Pulmonary artery endothelial cell (primary cell): ENCODE measurements at regions not wholly inside any gene's neighbourhood (a gene's known extent, or its start where the extent isn't known, plus 50 kb on each side); places are given as distances from the start of the nearest gene placed in this dataset.

ENCODE experiments used
- DNase-seq: peaks from one replicate; pipeline ENCODE4 v3.0.0-alpha.2; 2011; ENCODE audit warnings: low read depth, low spot score

GRCh38 chr15:35657679-35658311 is 111.8 kb upstream of the DPH6 start:
- DNase-seq, result no peak

- DNase-seq, result no peak
Measured at GRCh38 chr15:35663956-35664355, 118.0 kb upstream of the DPH6 start.

- DNase-seq, result no peak
Measured at GRCh38 chr15:35665896-35666536, 120.1 kb upstream of the DPH6 start.

GRCh38 chr15:35667908-35668307 is 121.9 kb upstream of the DPH6 start:
- no peak for DNase-seq

- DNase-seq, result no peak
Measured at GRCh38 chr15:35669021-35669420, 123.1 kb upstream of the DPH6 start.

GRCh38 chr15:35669432-35670045 is 123.6 kb upstream of the DPH6 start:
- DNase-seq, result no peak

- no peak for DNase-seq
Measured at GRCh38 chr15:35671197-35671596, 125.2 kb upstream of the DPH6 start.

GRCh38 chr15:35671981-35672380 is 126.0 kb upstream of the DPH6 start:
- no peak for DNase-seq

GRCh38 chr15:35673093-35673684 is 127.2 kb upstream of the DPH6 start:
- peak; percentile 63 for DNase-seq

- DNase-seq, result no peak
Measured at GRCh38 chr15:35674873-35675781, 129.2 kb upstream of the DPH6 start.

- DNase-seq, result no peak
Measured at GRCh38 chr15:35678774-35679173, 132.8 kb upstream of the DPH6 start.

GRCh38 chr15:35679186-35679585 is 133.2 kb upstream of the DPH6 start:
- no peak for DNase-seq

GRCh38 chr15:35680951-35681350 is 135.0 kb upstream of the DPH6 start:
- no peak for DNase-seq

- DNase-seq, result no peak
Measured at GRCh38 chr15:35686347-35686746, 140.4 kb upstream of the DPH6 start.

GRCh38 chr15:35689266-35689665 is 143.3 kb upstream of the DPH6 start:
- no peak for DNase-seq

GRCh38 chr15:35690089-35690488 is 144.1 kb upstream of the DPH6 start:
- no peak for DNase-seq

GRCh38 chr15:35690698-35691116 is 144.7 kb upstream of the DPH6 start:
- DNase-seq, result peak; percentile 93

- no peak for DNase-seq
Measured at GRCh38 chr15:35691173-35691761, 145.3 kb upstream of the DPH6 start.

GRCh38 chr15:35691891-35692867 is 146.2 kb upstream of the DPH6 start:
- DNase-seq, result no peak

- no peak for DNase-seq
Measured at GRCh38 chr15:35693286-35693685, 147.3 kb upstream of the DPH6 start.
